K562 (cell line): ENCODE measurements at regions not wholly inside any gene's neighbourhood (a gene's known extent, or its start where the extent isn't known, plus 50 kb on each side); places are given as distances from the start of the nearest gene placed in this dataset.

ENCODE experiments used
- NR3C1 ChIP-seq: sonication (generic); formaldehyde crosslinking; IDR thresholded peaks from 2 replicates; pipeline ENCODE4 v1.8.1; 2022; ENCODE audit warnings: missing genetic modification reagents
- POLR2AphosphoS5 ChIP-seq: IDR thresholded peaks from 2 replicates; pipeline ENCODE4 v1.6.1; 2011; ENCODE audit warnings: mild to moderate bottlenecking, low read depth, low read length, moderate library complexity; ENCODE audit not compliant: control insufficient read depth, insufficient read depth
- SRF ChIP-seq, 2 experiments: fragments of 250-450, 450-650 bp in 1 of 2; sonication (Bioruptor Pico) in 1 of 2; sonication (generic) in 1 of 2; formaldehyde crosslinking; IDR thresholded peaks; 2 replicates each; pipeline versions ENCODE4 v1.5.0 to v1.5.1; 2020 to 2022; ENCODE audit warnings: mild to moderate bottlenecking in 1 of 2, missing genetic modification reagents in 1 of 2
- STAT6 ChIP-seq: sonication (generic); formaldehyde crosslinking; IDR thresholded peaks from 2 replicates; pipeline ENCODE4 v1.8.1; 2023; ENCODE audit warnings: mild to moderate bottlenecking, missing genetic modification reagents
- ZNF133 ChIP-seq: fragments of 250-450 bp; sonication (Bioruptor Pico); IDR thresholded peaks from 2 replicates; pipeline ENCODE4 v1.4.0; 2020; ENCODE audit warnings: mild to moderate bottlenecking
- ZNF518B ChIP-seq: fragments of 250-450 bp; sonication (Bioruptor Pico); IDR thresholded peaks from 2 replicates; pipeline ENCODE4 v1.5.0; 2021; ENCODE audit warnings: mild to moderate bottlenecking, moderate library complexity
- TF ChIP-seq, protein P1 (sequence below): fragments of 450-650 bp; formaldehyde crosslinking; IDR thresholded peaks from 2 replicates; pipeline ENCODE4 v1.4.0; 2020; ENCODE audit warnings: mild to moderate bottlenecking, mixed read lengths
- TF ChIP-seq, protein P2 (sequence below): fragments of 450-650 bp; formaldehyde crosslinking; IDR thresholded peaks from 2 replicates; pipeline ENCODE4 v1.4.0; 2022; ENCODE audit warnings: missing genetic modification characterization

DNA sequence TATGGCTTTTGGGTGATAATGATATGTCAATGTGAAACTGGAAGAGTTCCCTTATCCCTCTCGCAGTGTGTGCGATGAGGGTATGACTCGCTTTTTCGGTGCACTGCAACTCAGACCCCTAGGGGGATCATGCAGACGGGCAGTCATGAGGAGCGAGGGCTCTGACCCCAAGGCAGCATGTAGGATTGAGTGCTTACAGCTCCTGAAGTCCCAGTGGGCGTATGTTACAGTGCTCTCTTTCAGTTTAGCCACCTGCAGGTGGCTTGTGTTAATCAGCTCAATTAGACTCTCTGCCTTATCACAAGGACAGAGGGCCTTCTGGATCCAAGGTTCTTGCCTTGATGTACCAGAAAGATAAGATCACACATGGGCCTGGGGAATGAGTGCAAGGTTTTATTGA is 1269.9 kb upstream of the GYPC start:
- no peak for TF ChIP-seq ZNF518B (CRISPR knock-in tag)
- no peak for TF ChIP-seq ZNF133 (CRISPR knock-in tag)
- TF ChIP-seq, protein P1, sequence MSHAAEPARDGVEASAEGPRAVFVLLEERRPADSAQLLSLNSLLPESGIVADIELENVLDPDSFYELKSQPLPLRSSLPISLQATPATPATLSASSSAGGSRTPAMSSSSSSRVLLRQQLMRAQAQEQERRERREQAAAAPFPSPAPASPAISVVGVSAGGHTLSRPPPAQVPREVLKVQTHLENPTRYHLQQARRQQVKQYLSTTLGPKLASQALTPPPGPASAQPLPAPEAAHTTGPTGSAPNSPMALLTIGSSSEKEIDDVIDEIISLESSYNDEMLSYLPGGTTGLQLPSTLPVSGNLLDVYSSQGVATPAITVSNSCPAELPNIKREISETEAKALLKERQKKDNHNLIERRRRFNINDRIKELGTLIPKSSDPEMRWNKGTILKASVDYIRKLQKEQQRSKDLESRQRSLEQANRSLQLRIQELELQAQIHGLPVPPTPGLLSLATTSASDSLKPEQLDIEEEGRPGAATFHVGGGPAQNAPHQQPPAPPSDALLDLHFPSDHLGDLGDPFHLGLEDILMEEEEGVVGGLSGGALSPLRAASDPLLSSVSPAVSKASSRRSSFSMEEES, result no peak
- TF ChIP-seq POLR2AphosphoS5, result no peak
- TF ChIP-seq, protein P2, sequence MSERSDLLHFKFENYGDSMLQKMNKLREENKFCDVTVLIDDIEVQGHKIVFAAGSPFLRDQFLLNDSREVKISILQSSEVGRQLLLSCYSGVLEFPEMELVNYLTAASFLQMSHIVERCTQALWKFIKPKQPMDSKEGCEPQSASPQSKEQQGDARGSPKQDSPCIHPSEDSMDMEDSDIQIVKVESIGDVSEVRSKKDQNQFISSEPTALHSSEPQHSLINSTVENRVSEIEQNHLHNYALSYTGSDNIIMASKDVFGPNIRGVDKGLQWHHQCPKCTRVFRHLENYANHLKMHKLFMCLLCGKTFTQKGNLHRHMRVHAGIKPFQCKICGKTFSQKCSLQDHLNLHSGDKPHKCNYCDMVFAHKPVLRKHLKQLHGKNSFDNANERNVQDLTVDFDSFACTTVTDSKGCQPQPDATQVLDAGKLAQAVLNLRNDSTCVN (CRISPR knock-in tag), result no peak
- no peak for TF ChIP-seq NR3C1
- no peak for TF ChIP-seq SRF (CRISPR knock-in tag; IDR thresholded peaks at IDR 0.05)
- TF ChIP-seq STAT6, result no peak
